ENCODE measurements at regions not wholly inside any gene's neighbourhood (a gene's known extent, or its start where the extent isn't known, plus 50 kb on each side); places are given as distances from the start of the nearest gene placed in this dataset.

DNA sequence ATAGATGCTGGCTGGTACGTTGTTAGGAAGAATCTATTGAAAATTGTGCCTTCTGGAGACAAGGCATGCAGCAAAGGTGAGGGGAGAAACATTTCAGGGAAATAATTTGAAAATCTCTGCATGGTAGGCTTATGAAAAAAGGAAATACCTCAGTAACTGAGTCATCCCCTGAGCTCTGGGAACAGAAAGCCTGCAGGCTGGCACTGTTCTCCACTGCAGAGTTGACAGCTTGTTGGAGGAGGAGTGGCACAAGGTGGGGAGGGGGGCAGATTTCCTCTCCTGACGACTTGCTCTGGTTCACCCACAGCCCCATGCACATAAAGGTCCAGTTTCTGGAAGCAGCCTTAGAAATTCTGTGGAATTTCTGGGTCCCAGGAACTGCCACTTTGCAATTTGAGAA, 179.4 kb downstream of the ABHD5 start:
- Histone ChIP-seq H3K9ac (ENCODE audit: low read length) (no peak overlapping the region), H4K20me1 (ENCODE audit: control insufficient read depth, insufficient read depth, low read length, poor library complexity, severe bottlenecking) (no peaks in the 10 kb centered on the region), H3K4me2 (replicated peaks; ENCODE audit: low read depth, low read length, poor library complexity, severe bottlenecking) (no peak overlapping the region), H3K4me3 (ENCODE audit: control extremely low read depth in 1 of 5, extremely low read depth in 1 of 5, insufficient read depth in 1 of 5, low read depth in 2 of 5, low read length in 4 of 5) (no peak overlapping the region), H3K27me3 (replicated peaks in 1 of 4; ENCODE audit: control extremely low read depth in 1 of 4, control insufficient read depth in 3 of 4, insufficient read depth in 4 of 4, low read length in 3 of 4) (peaks cover 0 to 4% (median 0%) of the 10 kb centered on the region in 4 experiments), H2AFZ (ENCODE audit: insufficient read depth, low read depth, low read length, poor library complexity, severe bottlenecking) (no peak overlapping the region), H3K36me3 (replicated peaks in 1 of 2; ENCODE audit: control extremely low read depth in 1 of 2, control insufficient read depth in 1 of 2, extremely low read depth in 1 of 2, insufficient read depth in 2 of 2, low read length in 1 of 2) (no peaks in the 10 kb centered on the region), H3K9me3 (ENCODE audit: control extremely low read depth in 1 of 3, control insufficient read depth in 2 of 3, insufficient read depth in 1 of 3, low read length in 2 of 3) (no peaks in the 10 kb centered on the region), H3K79me2 (ENCODE audit: control insufficient read depth, insufficient read depth, low read length) (no peaks in the 10 kb centered on the region), H3K27ac (ENCODE audit: low read length in 2 of 2) (no peak overlapping the region), H3K4me1 (ENCODE audit: control insufficient read depth in 2 of 2, insufficient read depth in 2 of 2, low read length in 2 of 2) (no peaks in the 10 kb centered on the region)
- POLR2A ChIA-PET = no interaction called here
- Mint-ChIP-seq H3K9me3 (ENCODE audit: insufficient read depth) (no peaks in the 10 kb centered on the region), H3K27me3 (peaks cover 29% of the 10 kb centered on the region), H3K4me3 (no peak overlapping the region), H3K27ac (no peak overlapping the region), H3K4me1 (no peaks in the 10 kb centered on the region)
- no peak for DNase-seq
- intact Hi-C loops (cut with micrococcal nuclease) = no loop called here
- ATAC-seq (ENCODE audit: low read depth) = no peak
- TF ChIP-seq EZH2 (IDR thresholded peaks at IDR 0.05; ENCODE audit: borderline replicate concordance, insufficient read depth, low read depth, low read length, poor library complexity, severe bottlenecking) = no peak
- TF ChIP-seq, protein P1, sequence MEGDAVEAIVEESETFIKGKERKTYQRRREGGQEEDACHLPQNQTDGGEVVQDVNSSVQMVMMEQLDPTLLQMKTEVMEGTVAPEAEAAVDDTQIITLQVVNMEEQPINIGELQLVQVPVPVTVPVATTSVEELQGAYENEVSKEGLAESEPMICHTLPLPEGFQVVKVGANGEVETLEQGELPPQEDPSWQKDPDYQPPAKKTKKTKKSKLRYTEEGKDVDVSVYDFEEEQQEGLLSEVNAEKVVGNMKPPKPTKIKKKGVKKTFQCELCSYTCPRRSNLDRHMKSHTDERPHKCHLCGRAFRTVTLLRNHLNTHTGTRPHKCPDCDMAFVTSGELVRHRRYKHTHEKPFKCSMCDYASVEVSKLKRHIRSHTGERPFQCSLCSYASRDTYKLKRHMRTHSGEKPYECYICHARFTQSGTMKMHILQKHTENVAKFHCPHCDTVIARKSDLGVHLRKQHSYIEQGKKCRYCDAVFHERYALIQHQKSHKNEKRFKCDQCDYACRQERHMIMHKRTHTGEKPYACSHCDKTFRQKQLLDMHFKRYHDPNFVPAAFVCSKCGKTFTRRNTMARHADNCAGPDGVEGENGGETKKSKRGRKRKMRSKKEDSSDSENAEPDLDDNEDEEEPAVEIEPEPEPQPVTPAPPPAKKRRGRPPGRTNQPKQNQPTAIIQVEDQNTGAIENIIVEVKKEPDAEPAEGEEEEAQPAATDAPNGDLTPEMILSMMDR (IDR thresholded peaks at IDR 0.05) = no peak
- CTCF ChIA-PET = interaction anchor here (1.2 kb wide), 1 partner anchor 329 kb away, joined by 4 read pairs; no protein-coding TSS in a partner anchor
- 90% methylated on average over 1 of the region's 2 CpGs for WGBS (ENCODE audit: insufficient coverage)

DNA sequence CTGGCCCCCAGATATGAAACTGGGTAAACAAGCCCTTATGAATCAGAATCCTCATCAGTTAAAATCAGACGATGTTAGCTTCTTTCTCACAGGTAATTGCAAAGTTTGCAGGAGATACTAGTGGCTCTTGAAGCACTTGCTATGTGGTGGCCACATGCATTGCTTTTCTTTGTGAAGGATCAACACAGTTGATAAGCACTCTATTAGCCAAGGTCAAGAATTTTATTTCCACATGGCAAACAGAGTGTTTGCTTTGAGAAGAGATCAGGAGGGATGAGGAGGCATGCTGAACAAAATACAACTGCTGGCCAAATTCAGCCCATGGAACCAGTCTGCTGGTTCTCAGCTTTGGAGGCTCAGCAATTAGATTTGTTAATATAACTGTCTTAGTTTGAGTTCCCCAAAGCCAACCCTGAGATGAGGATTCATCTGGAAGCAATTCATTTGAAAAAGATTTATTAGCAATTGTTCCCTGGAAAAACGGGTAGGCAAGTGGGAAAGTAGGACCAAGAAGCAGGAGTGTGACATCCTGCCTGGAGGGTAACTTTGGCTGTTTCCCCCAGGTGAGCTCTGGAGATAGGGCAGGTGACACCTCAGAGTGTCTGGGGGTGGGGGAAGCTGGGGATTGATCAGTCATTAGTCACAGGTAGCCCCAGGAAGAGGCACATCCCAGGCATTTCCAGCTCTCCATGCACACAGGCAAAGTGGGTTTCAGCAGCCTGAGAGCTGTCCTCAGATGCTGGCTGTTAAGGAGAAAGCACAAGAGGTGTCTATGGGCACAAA, 180.3 kb downstream of the ABHD5 start:
- H3K9ac ChIP-seq (ENCODE audit: low read length) = no peak overlapping the region
- ChIA-PET CTCF (no interaction called here), POLR2A (no interaction called here)
- H3K27me3 ChIP-seq (replicated peaks in 1 of 4; ENCODE audit: control extremely low read depth in 1 of 4, control insufficient read depth in 3 of 4, insufficient read depth in 4 of 4, low read length in 3 of 4) = peaks cover 0 to 4% (median 0%) of the 10 kb centered on the region in 4 experiments
- H3K4me3 Mint-ChIP-seq = no peak overlapping the region
- H3K4me1 Mint-ChIP-seq = no peaks in the 10 kb centered on the region
- H3K27ac ChIP-seq (ENCODE audit: low read length in 2 of 2) = no peak overlapping the region
- 73% methylated on average over 2 of the region's 2 CpGs for WGBS (ENCODE audit: insufficient coverage)
- H3K4me2 ChIP-seq (replicated peaks; ENCODE audit: low read depth, low read length, poor library complexity, severe bottlenecking) = no peak overlapping the region
- TF ChIP-seq, protein P1 (IDR thresholded peaks at IDR 0.05) = no peak
- TF ChIP-seq EZH2 (IDR thresholded peaks at IDR 0.05; ENCODE audit: borderline replicate concordance, insufficient read depth, low read depth, low read length, poor library complexity, severe bottlenecking) = no peak
- no peaks in the 10 kb centered on the region for H4K20me1 ChIP-seq (ENCODE audit: control insufficient read depth, insufficient read depth, low read length, poor library complexity, severe bottlenecking)
- H3K27ac Mint-ChIP-seq = no peak overlapping the region
- DNase-seq (no peak), ATAC-seq (ENCODE audit: low read depth) (no peak)
- H3K9me3 ChIP-seq (ENCODE audit: control extremely low read depth in 1 of 3, control insufficient read depth in 2 of 3, insufficient read depth in 1 of 3, low read length in 2 of 3) = no peaks in the 10 kb centered on the region
- H3K9me3 Mint-ChIP-seq (ENCODE audit: insufficient read depth) = no peaks in the 10 kb centered on the region
- no peaks in the 10 kb centered on the region for H3K79me2 ChIP-seq (ENCODE audit: control insufficient read depth, insufficient read depth, low read length)
- H2AFZ ChIP-seq (ENCODE audit: insufficient read depth, low read depth, low read length, poor library complexity, severe bottlenecking) = no peak overlapping the region
- H3K36me3 ChIP-seq (replicated peaks in 1 of 2; ENCODE audit: control extremely low read depth in 1 of 2, control insufficient read depth in 1 of 2, extremely low read depth in 1 of 2, insufficient read depth in 2 of 2, low read length in 1 of 2) = no peaks in the 10 kb centered on the region
- H3K27me3 Mint-ChIP-seq = peaks cover 28% of the 10 kb centered on the region
- no peak overlapping the region for H3K4me3 ChIP-seq (ENCODE audit: control extremely low read depth in 1 of 5, extremely low read depth in 1 of 5, insufficient read depth in 1 of 5, low read depth in 2 of 5, low read length in 4 of 5)
- intact Hi-C loops (cut with micrococcal nuclease) = no loop called here
- H3K4me1 ChIP-seq (ENCODE audit: control insufficient read depth in 2 of 2, insufficient read depth in 2 of 2, low read length in 2 of 2) = no peaks in the 10 kb centered on the region
